ENCODE measurements at regions not wholly inside any gene's neighbourhood (a gene's known extent, or its start where the extent isn't known, plus 50 kb on each side); places are given as distances from the start of the nearest gene placed in this dataset.

GRCh38 chr22:49188091-49188490 is 639.6 kb downstream of the BRD1 start:
- H3K4me2 ChIP-seq (ENCODE audit: low read length), result no peak overlapping the region
- no peaks in the 10 kb centered on the region for H3K9me2 ChIP-seq (replicated peaks; ENCODE audit: low read length)
- POLR2A ChIA-PET (ENCODE audit: unreplicated experiment), result no interaction called here
- CTCF ChIA-PET, result no interaction called here
- no peak overlapping the region for H3K9ac ChIP-seq (ENCODE audit: low read length)
- no TSS peak for BruUV-seq (replicated peaks)
- H3F3A ChIP-seq (ENCODE audit: low read length, unreplicated experiment), result no peaks in the 10 kb centered on the region
- intact Hi-C loops (cut with micrococcal nuclease), result no loop called here
- no peaks in the 10 kb centered on the region for H3K9me3 ChIP-seq (ENCODE audit: low read length)
- H3K27me3 ChIP-seq (ENCODE audit: low read length), result no peaks in the 10 kb centered on the region
- no peak for DNase-seq
- no peaks in the 10 kb centered on the region for H3K79me2 ChIP-seq (ENCODE audit: low read length)
- no peak for ATAC-seq
- no peaks in the 10 kb centered on the region for H3K36me3 ChIP-seq (ENCODE audit: low read depth, low read length)
- H3K27ac ChIP-seq (ENCODE audit: low read length), result no peak overlapping the region
- H2AFZ ChIP-seq (ENCODE audit: low read length), result no peak overlapping the region
- TF ChIP-seq CTCF (conservative IDR thresholded peaks at IDR 0.05; ENCODE audit: low read depth, low read length) (no peak), EZH2phosphoT487 (IDR thresholded peaks at IDR 0.05; ENCODE audit: borderline replicate concordance, low read length) (no peak), EZH2 (IDR thresholded peaks at IDR 0.05; ENCODE audit: low read length, unreplicated experiment) (no peak)
- no peaks in the 10 kb centered on the region for H3K4me1 ChIP-seq (ENCODE audit: insufficient read depth, low read length)
- no peak overlapping the region for H3K4me3 ChIP-seq (ENCODE audit: low read length)
- no peaks in the 10 kb centered on the region for H4K20me1 ChIP-seq (ENCODE audit: low read length)

- CTCF ChIA-PET, result no interaction called here
- no TSS peak for BruUV-seq (replicated peaks)
These were observed 640.9 kb downstream of the BRD1 start for GRCh38 chr22:49186762-49187161.

GRCh38 chr22:49186293-49186692 is 641.4 kb downstream of the BRD1 start:
- Histone ChIP-seq H3K4me2 (ENCODE audit: low read length) (no peak overlapping the region), H2AFZ (ENCODE audit: low read length) (no peak overlapping the region), H3K9me3 (ENCODE audit: low read length) (no peaks in the 10 kb centered on the region), H3K9me2 (replicated peaks; ENCODE audit: low read length) (no peaks in the 10 kb centered on the region), H3F3A (ENCODE audit: low read length, unreplicated experiment) (no peaks in the 10 kb centered on the region), H3K27me3 (ENCODE audit: low read length) (no peaks in the 10 kb centered on the region), H4K20me1 (ENCODE audit: low read length) (no peaks in the 10 kb centered on the region), H3K36me3 (ENCODE audit: low read depth, low read length) (no peaks in the 10 kb centered on the region), H3K79me2 (ENCODE audit: low read length) (no peaks in the 10 kb centered on the region), H3K9ac (ENCODE audit: low read length) (no peak overlapping the region), H3K4me3 (ENCODE audit: low read length) (no peak overlapping the region), H3K4me1 (ENCODE audit: insufficient read depth, low read length) (no peaks in the 10 kb centered on the region), H3K27ac (ENCODE audit: low read length) (no peak overlapping the region)
- intact Hi-C loops (cut with micrococcal nuclease), result no loop called here
- ChIA-PET POLR2A (ENCODE audit: unreplicated experiment) (no interaction called here), CTCF (no interaction called here)
- DNase-seq (no peak), ATAC-seq (no peak)
- no peak for TF ChIP-seq CTCF (conservative IDR thresholded peaks at IDR 0.05; ENCODE audit: low read depth, low read length)
- no peak for TF ChIP-seq EZH2phosphoT487 (IDR thresholded peaks at IDR 0.05; ENCODE audit: borderline replicate concordance, low read length)
- no peak for TF ChIP-seq EZH2 (IDR thresholded peaks at IDR 0.05; ENCODE audit: low read length, unreplicated experiment)
- BruUV-seq (replicated peaks), result no TSS peak

More at GRCh38 chr22:49186762-49187161, 640.9 kb downstream of the BRD1 start:
- Histone ChIP-seq H3K27ac (ENCODE audit: low read length) (no peak overlapping the region), H4K20me1 (ENCODE audit: low read length) (no peaks in the 10 kb centered on the region), H3K4me3 (ENCODE audit: low read length) (no peak overlapping the region), H3K4me2 (ENCODE audit: low read length) (no peak overlapping the region), H3K9ac (ENCODE audit: low read length) (no peak overlapping the region), H3K9me3 (ENCODE audit: low read length) (no peaks in the 10 kb centered on the region), H3F3A (ENCODE audit: low read length, unreplicated experiment) (no peaks in the 10 kb centered on the region), H3K79me2 (ENCODE audit: low read length) (no peaks in the 10 kb centered on the region), H2AFZ (ENCODE audit: low read length) (no peak overlapping the region), H3K36me3 (ENCODE audit: low read depth, low read length) (no peaks in the 10 kb centered on the region), H3K4me1 (ENCODE audit: insufficient read depth, low read length) (no peaks in the 10 kb centered on the region), H3K27me3 (ENCODE audit: low read length) (no peaks in the 10 kb centered on the region), H3K9me2 (replicated peaks; ENCODE audit: low read length) (no peaks in the 10 kb centered on the region)
- TF ChIP-seq EZH2phosphoT487 (IDR thresholded peaks at IDR 0.05; ENCODE audit: borderline replicate concordance, low read length) (no peak), CTCF (conservative IDR thresholded peaks at IDR 0.05; ENCODE audit: low read depth, low read length) (no peak), EZH2 (IDR thresholded peaks at IDR 0.05; ENCODE audit: low read length, unreplicated experiment) (no peak)
- DNase-seq (no peak), ATAC-seq (no peak)
- POLR2A ChIA-PET (ENCODE audit: unreplicated experiment), result no interaction called here
- intact Hi-C loops (cut with micrococcal nuclease), result no loop called here

All from PC-3 (cell line).